PFSK-1 (cell line): ENCODE measurements at regions not wholly inside any gene's neighbourhood (a gene's known extent, or its start where the extent isn't known, plus 50 kb on each side); places are given as distances from the start of the nearest gene placed in this dataset.

Experiments
- FOXP2 ChIP-seq: optimal IDR thresholded peaks from 2 replicates; pipeline ENCODE3; 2011; ENCODE audit warnings: borderline replicate concordance, control low read depth, inconsistent platforms; ENCODE audit not compliant: insufficient read depth; ENCODE audit errors: extremely low read length, extremely low read depth
- POLR2AphosphoS5 ChIP-seq: IDR thresholded peaks from 2 replicates; pipeline ENCODE4 v1.6.1; 2012; ENCODE audit warnings: low read depth, mild to moderate bottlenecking, control low read depth, low read length, moderate library complexity
- SIN3A ChIP-seq: IDR thresholded peaks from 2 replicates; pipeline ENCODE4 v1.6.1; 2012; ENCODE audit warnings: mild to moderate bottlenecking, low read length, moderate library complexity, borderline replicate concordance; ENCODE audit not compliant: insufficient read depth
- TAF1 ChIP-seq: IDR thresholded peaks from 2 replicates; pipeline ENCODE4 v1.6.1; 2012; ENCODE audit warnings: low read length, control low read depth, borderline replicate concordance; ENCODE audit not compliant: insufficient read depth
- TF ChIP-seq, protein P1 (sequence below), 2 experiments: IDR thresholded peaks; 2 replicates each; pipeline versions ENCODE4 v1.6.1 to v1.8.0; 2011 to 2012; ENCODE audit warnings: low read depth in 2 of 2, low read length in 2 of 2, control low read depth in 1 of 2, inconsistent platforms in 1 of 2, mild to moderate bottlenecking in 1 of 2, moderate library complexity in 1 of 2; ENCODE audit not compliant: insufficient read depth in 1 of 2

- no peak for TF ChIP-seq FOXP2
- no peak for TF ChIP-seq SIN3A
- no peak for TF ChIP-seq TAF1
- TF ChIP-seq, protein P1, sequence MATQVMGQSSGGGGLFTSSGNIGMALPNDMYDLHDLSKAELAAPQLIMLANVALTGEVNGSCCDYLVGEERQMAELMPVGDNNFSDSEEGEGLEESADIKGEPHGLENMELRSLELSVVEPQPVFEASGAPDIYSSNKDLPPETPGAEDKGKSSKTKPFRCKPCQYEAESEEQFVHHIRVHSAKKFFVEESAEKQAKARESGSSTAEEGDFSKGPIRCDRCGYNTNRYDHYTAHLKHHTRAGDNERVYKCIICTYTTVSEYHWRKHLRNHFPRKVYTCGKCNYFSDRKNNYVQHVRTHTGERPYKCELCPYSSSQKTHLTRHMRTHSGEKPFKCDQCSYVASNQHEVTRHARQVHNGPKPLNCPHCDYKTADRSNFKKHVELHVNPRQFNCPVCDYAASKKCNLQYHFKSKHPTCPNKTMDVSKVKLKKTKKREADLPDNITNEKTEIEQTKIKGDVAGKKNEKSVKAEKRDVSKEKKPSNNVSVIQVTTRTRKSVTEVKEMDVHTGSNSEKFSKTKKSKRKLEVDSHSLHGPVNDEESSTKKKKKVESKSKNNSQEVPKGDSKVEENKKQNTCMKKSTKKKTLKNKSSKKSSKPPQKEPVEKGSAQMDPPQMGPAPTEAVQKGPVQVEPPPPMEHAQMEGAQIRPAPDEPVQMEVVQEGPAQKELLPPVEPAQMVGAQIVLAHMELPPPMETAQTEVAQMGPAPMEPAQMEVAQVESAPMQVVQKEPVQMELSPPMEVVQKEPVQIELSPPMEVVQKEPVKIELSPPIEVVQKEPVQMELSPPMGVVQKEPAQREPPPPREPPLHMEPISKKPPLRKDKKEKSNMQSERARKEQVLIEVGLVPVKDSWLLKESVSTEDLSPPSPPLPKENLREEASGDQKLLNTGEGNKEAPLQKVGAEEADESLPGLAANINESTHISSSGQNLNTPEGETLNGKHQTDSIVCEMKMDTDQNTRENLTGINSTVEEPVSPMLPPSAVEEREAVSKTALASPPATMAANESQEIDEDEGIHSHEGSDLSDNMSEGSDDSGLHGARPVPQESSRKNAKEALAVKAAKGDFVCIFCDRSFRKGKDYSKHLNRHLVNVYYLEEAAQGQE (IDR thresholded peaks at IDR 0.05; ENCODE audit: insufficient read depth in 1 of 2, low read depth in 2 of 2, low read length in 2 of 2): no peak
- no peak for TF ChIP-seq POLR2AphosphoS5
Measured at GRCh38 chr4:127410644-127411043, 222.1 kb upstream of the INTU start.

GRCh38 chr4:127414951-127415606 is 217.7 kb upstream of the INTU start:
- TF ChIP-seq POLR2AphosphoS5: no peak
- no peak for TF ChIP-seq SIN3A
- no peak for TF ChIP-seq FOXP2
- TF ChIP-seq TAF1: no peak
- TF ChIP-seq, protein P1 (IDR thresholded peaks at IDR 0.05; ENCODE audit: insufficient read depth in 1 of 2, low read depth in 2 of 2, low read length in 2 of 2): no peak

DNA sequence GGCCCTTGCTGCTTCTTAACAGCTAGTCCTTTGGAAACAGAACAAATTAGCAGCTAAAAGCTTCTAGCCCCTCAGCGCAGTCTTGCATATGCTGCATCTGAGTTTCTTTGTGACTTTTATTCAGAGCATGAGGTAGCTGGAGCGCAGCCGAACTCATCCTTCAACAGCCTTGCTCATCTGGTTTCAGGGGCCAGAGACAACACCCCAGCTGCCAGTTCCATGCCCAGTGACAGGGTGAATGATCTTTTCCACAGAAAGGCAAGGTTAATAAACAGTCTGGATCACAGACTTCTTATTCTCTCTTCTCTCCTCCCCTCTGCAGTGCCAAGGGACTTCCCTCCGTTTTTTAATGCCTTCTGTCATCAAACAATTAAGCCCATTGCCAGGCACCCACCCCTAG is 216.6 kb upstream of the INTU start:
- TF ChIP-seq SIN3A: no peak
- TF ChIP-seq TAF1: no peak
- TF ChIP-seq, protein P1 (IDR thresholded peaks at IDR 0.05; ENCODE audit: insufficient read depth in 1 of 2, low read depth in 2 of 2, low read length in 2 of 2): no peak
- no peak for TF ChIP-seq POLR2AphosphoS5
- no peak for TF ChIP-seq FOXP2

DNA sequence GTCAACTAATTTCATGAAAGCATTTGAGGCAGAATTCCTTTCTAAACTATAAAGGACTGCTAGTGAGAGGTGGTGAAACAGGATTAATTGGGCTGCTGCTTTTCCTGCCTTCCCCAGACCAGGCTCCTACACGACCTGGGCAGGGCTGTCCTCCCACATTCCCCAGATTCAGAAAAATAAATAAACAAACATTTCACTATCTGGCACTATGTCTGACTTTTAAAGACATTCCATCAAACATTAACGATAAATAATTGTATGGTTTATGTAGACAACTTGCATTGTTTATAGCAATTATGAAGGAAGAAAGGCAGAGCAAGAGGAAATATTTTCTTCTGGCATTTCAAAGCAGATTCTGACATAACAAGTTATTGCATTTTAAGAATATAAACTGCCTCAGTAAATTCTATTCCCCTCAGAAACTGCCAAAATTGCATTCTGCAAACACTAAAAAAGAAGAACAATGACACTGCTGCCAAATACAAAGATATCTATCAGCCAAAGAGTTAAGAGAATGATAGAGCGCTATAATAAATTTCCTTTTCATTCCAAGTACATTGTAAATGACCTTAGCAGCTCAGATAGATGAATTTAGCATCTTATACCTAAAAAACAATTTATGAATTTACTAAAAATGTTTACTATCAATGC is 214.7 kb upstream of the INTU start:
- TF ChIP-seq FOXP2 (no peak), SIN3A (no peak), TAF1 (no peak), POLR2AphosphoS5 (no peak)
- TF ChIP-seq, protein P1 (IDR thresholded peaks at IDR 0.05; ENCODE audit: insufficient read depth in 1 of 2, low read depth in 2 of 2, low read length in 2 of 2): no peak
